Neuronal stem cell (in vitro differentiated cells): ENCODE measurements at regions not wholly inside any gene's neighbourhood (a gene's known extent, or its start where the extent isn't known, plus 50 kb on each side); places are given as distances from the start of the nearest gene placed in this dataset.

Experiments used
- DNase-seq: peaks from one replicate; pipeline ENCODE4 v3.0.0-alpha.2; 2013; ENCODE audit warnings: low spot score
- H2AFZ ChIP-seq: one replicate; pipeline ENCODE4 v1.6.1; 2013; ENCODE audit warnings: mild to moderate bottlenecking, low read length, inconsistent platforms
- H2AK5ac ChIP-seq: 2 replicates; pipeline ENCODE4 v1.6.1; 2013; ENCODE audit warnings: low read depth, mild to moderate bottlenecking, inconsistent platforms, low read length, moderate library complexity, mixed read lengths
- H2BK120ac ChIP-seq: 2 replicates; pipeline ENCODE4 v1.6.1; 2013; ENCODE audit warnings: low read depth, mild to moderate bottlenecking, inconsistent platforms, low read length, moderate library complexity, mixed read lengths
- H2BK12ac ChIP-seq: one replicate; pipeline ENCODE4 v1.6.1; 2013; ENCODE audit warnings: low read length, inconsistent platforms
- H2BK15ac ChIP-seq: 2 replicates; pipeline ENCODE4 v1.6.1; 2013; ENCODE audit warnings: mild to moderate bottlenecking, low read length, inconsistent platforms, mixed read lengths
- H2BK5ac ChIP-seq: one replicate; pipeline ENCODE4 v1.6.1; 2013; ENCODE audit warnings: inconsistent platforms, mild to moderate bottlenecking, low read length, moderate library complexity
- H3K14ac ChIP-seq: one replicate; pipeline ENCODE4 v1.6.1; 2013; ENCODE audit warnings: low read length, inconsistent platforms
- H3K18ac ChIP-seq: 2 replicates; pipeline ENCODE4 v1.6.1; 2013; ENCODE audit warnings: low read length, inconsistent platforms
- H3K23ac ChIP-seq: 2 replicates; pipeline ENCODE4 v1.6.1; 2013; ENCODE audit warnings: low read depth, mild to moderate bottlenecking, mixed read lengths, low read length, inconsistent platforms; ENCODE audit not compliant: poor library complexity
- H3K27ac ChIP-seq: replicated peaks from 3 replicates; pipeline ENCODE4 v1.5.1; 2013; ENCODE audit warnings: low read length, inconsistent platforms
- H3K27me3 ChIP-seq, 3 experiments: 2 replicates each; pipeline ENCODE4 v1.6.1; 2013; ENCODE audit warnings: low read length in 3 of 3, mild to moderate bottlenecking in 2 of 3, inconsistent platforms in 1 of 3, low read depth in 1 of 3, mixed read lengths in 1 of 3, moderate library complexity in 1 of 3; ENCODE audit not compliant: control insufficient read depth in 3 of 3, insufficient read depth in 3 of 3
- H3K36me3 ChIP-seq, 2 donors: replicated peaks in 1 of 2; 2 replicates each; pipeline ENCODE4 v1.6.1; 2013; ENCODE audit warnings: low read length in 2 of 2; ENCODE audit not compliant: control insufficient read depth in 2 of 2, insufficient read depth in 2 of 2
- H3K4ac ChIP-seq: 2 replicates; pipeline ENCODE4 v1.6.1; 2013; ENCODE audit warnings: inconsistent platforms, mild to moderate bottlenecking, low read length, moderate library complexity
- H3K4me1 ChIP-seq, 2 donors: 1 replicate in 1 of 2; 2 replicates in 1 of 2; pipeline ENCODE4 v1.6.1; 2013; ENCODE audit warnings: low read length in 2 of 2, low read depth in 1 of 2; ENCODE audit not compliant: control insufficient read depth in 2 of 2, insufficient read depth in 1 of 2
- H3K4me2 ChIP-seq: one replicate; pipeline ENCODE4 v1.6.1; 2013; ENCODE audit warnings: mild to moderate bottlenecking, low read length, inconsistent platforms; ENCODE audit not compliant: insufficient read depth, poor library complexity, severe bottlenecking
- H3K4me3 ChIP-seq, 2 donors: 2 replicates each; pipeline ENCODE4 v1.5.1; 2013; ENCODE audit warnings: low read length in 2 of 2, mild to moderate bottlenecking in 2 of 2, inconsistent platforms in 1 of 2, moderate library complexity in 1 of 2
- H3K79me1 ChIP-seq: one replicate; pipeline ENCODE4 v1.6.1; 2013; ENCODE audit warnings: low read depth, mild to moderate bottlenecking, inconsistent platforms, low read length, moderate library complexity
- H3K9ac ChIP-seq: one replicate; pipeline ENCODE4 v1.6.1; 2013; ENCODE audit warnings: mild to moderate bottlenecking, low read depth, low read length, inconsistent platforms; ENCODE audit not compliant: poor library complexity
- H3K9me3 ChIP-seq, 2 donors: replicated peaks in 1 of 2; 2 replicates each; pipeline versions ENCODE3 to v1.6.1; 2013; ENCODE audit warnings: low read length in 2 of 2, mild to moderate bottlenecking in 2 of 2, inconsistent platforms in 1 of 2, low read depth in 1 of 2, mixed read lengths in 1 of 2, moderate library complexity in 1 of 2; ENCODE audit not compliant: control insufficient read depth in 2 of 2, insufficient read depth in 1 of 2
- H4K8ac ChIP-seq: one replicate; pipeline ENCODE4 v1.6.1; 2013; ENCODE audit warnings: low read depth, mild to moderate bottlenecking, inconsistent platforms, low read length, moderate library complexity
- H4K91ac ChIP-seq: one replicate; pipeline ENCODE4 v1.6.1; 2013; ENCODE audit warnings: low read length, low read depth, mild to moderate bottlenecking, inconsistent platforms; ENCODE audit not compliant: poor library complexity
- whole genome bisulfite sequencing, 2 donors: extraction: QIAGEN DNeasy Blood & Tissue Kit; methylation state at CpG; one replicate each; pipeline ENCODE4 v1.1.7; 2013; ENCODE audit warnings: missing lambda C conversion rate in 2 of 2, mixed read lengths in 1 of 2; ENCODE audit not compliant: insufficient read length in 2 of 2, insufficient replicate concordance in 1 of 2; ENCODE audit errors: extremely low coverage in 2 of 2; 5-methylcytosine and 5-hydroxymethylcytosine counted together

GRCh38 chr22:22396741-22397291 lies 111.7 kb downstream of the ZNF280B start:
- peak overlapping the region; percentile 25 for H3K14ac ChIP-seq
- H3K23ac ChIP-seq = no peak overlapping the region
- H4K91ac ChIP-seq = no peak overlapping the region
- H2BK5ac ChIP-seq = no peak overlapping the region
- no peak overlapping the region for H2BK12ac ChIP-seq
- H3K9me3 ChIP-seq = peaks cover 0 to 8% of the 10 kb centered on the region in 2 donors
- no peak overlapping the region for H3K4ac ChIP-seq
- H3K9ac ChIP-seq = no peak overlapping the region
- no peak overlapping the region for H2AFZ ChIP-seq
- no peak overlapping the region for H2BK120ac ChIP-seq
- H3K18ac ChIP-seq = peak overlapping the region; percentile 31
- peaks cover 0 to 11% (median 9%) of the 10 kb centered on the region in 3 experiments for H3K27me3 ChIP-seq
- no peak overlapping the region for H4K8ac ChIP-seq
- H3K4me2 ChIP-seq = no peak overlapping the region
- no CpG with 5 or more reads among the region's 7 CpGs for WGBS, 2 donors
- no peak overlapping the region for H2BK15ac ChIP-seq
- no peak overlapping the region for H2AK5ac ChIP-seq
- no peak overlapping the region for H3K27ac ChIP-seq
- H3K4me1 ChIP-seq = peaks cover 10 to 14% of the 10 kb centered on the region in 2 donors
- DNase-seq = no peak
- H3K79me1 ChIP-seq = no peaks in the 10 kb centered on the region
- H3K4me3 ChIP-seq = no peak overlapping the region
- H3K36me3 ChIP-seq = no peaks in the 10 kb centered on the region

GRCh38 chr22:22397292-22397870 lies 111.2 kb downstream of the ZNF280B start:
- Histone ChIP-seq H2BK12ac (no peak overlapping the region), H3K4ac (no peak overlapping the region), H3K4me2 (no peak overlapping the region), H3K4me3 (no peak overlapping the region), H3K79me1 (no peaks in the 10 kb centered on the region), H3K18ac (no peak overlapping the region), H2BK5ac (no peak overlapping the region), H2AK5ac (no peak overlapping the region), H3K27me3 (peaks cover 0 to 11% (median 9%) of the 10 kb centered on the region in 3 experiments), H2BK120ac (no peak overlapping the region), H3K23ac (no peak overlapping the region), H3K14ac (peak overlapping the region; percentile 25), H3K9ac (no peak overlapping the region), H2AFZ (no peak overlapping the region), H4K8ac (no peak overlapping the region), H2BK15ac (no peak overlapping the region), H3K27ac (no peak overlapping the region), H3K4me1 (peaks cover 10 to 14% of the 10 kb centered on the region in 2 donors), H3K36me3 (no peaks in the 10 kb centered on the region), H3K9me3 (peaks cover 0 to 8% of the 10 kb centered on the region in 2 donors), H4K91ac (no peak overlapping the region)
- no CpG with 5 or more reads among the region's 6 CpGs for WGBS, 2 donors
- DNase-seq = no peak

DNA sequence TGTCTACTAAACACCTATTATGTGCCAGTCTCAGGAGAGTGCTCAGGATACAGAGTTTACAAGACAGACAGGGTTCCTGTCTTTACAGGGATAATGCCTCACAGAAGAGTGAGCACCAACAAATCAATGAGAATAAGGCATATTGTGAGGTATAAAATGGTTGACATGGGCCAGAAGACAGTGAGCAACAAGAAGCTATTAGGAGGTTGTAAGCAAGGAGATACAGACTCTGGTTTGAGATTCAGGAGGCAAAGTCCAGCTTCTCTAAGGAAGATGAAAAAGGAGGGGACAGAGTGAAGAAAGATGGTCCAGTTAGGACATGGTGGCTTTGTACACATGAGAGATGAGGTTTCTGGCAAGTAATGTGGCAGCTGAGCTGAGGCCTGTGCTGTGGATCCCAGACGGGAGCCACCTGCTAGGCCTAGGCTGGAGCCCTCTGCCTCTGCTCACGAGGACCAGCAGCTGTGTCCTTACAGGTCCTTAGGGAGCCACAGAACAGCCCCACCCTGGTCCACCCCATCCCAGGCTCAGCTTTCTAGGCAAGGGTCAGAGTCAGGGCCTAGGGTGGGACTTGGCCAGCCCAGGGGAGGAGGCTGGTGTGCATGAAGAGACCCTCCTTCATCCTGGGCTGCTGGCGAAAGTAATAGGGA lies 110.5 kb downstream of the ZNF280B start:
- H2BK120ac ChIP-seq = no peak overlapping the region
- no peaks in the 10 kb centered on the region for H3K79me1 ChIP-seq
- peaks cover 0 to 8% of the 10 kb centered on the region in 2 donors for H3K9me3 ChIP-seq
- H4K91ac ChIP-seq = no peak overlapping the region
- no peaks in the 10 kb centered on the region for H3K36me3 ChIP-seq
- H3K27me3 ChIP-seq = peaks cover 0 to 11% (median 9%) of the 10 kb centered on the region in 3 experiments
- H2BK15ac ChIP-seq = peak overlapping the region; percentile 35
- peak overlapping the region; percentile 76 for H3K23ac ChIP-seq
- H3K14ac ChIP-seq = peak overlapping the region; percentile 25
- H2BK5ac ChIP-seq = no peak overlapping the region
- no peak overlapping the region for H3K4me2 ChIP-seq
- WGBS, 2 donors = no CpG with 5 or more reads among the region's 3 CpGs
- H3K27ac ChIP-seq = no peak overlapping the region
- H2BK12ac ChIP-seq = peak overlapping the region; percentile 5
- H3K4me1 ChIP-seq = peaks cover 10 to 14% of the 10 kb centered on the region in 2 donors
- no peak for DNase-seq
- no peak overlapping the region for H3K9ac ChIP-seq
- H2AFZ ChIP-seq = no peak overlapping the region
- H2AK5ac ChIP-seq = no peak overlapping the region
- H4K8ac ChIP-seq = no peak overlapping the region
- H3K18ac ChIP-seq = peak overlapping the region; percentile 61
- no peak overlapping the region for H3K4ac ChIP-seq
- no peak overlapping the region for H3K4me3 ChIP-seq
